IMR-90 (cell line): ENCODE measurements at regions not wholly inside any gene's neighbourhood (a gene's known extent, or its start where the extent isn't known, plus 50 kb on each side); places are given as distances from the start of the nearest gene placed in this dataset.

Source experiments
- ATAC-seq: fragments of 200-7000 bp; cut with Tn5 transposase; 2 replicates; pipeline ENCODE4 v1.9.1; 2020; ENCODE audit warnings: low read depth, mild to moderate bottlenecking, moderate library complexity
- BruUV-seq: library from RNA; stranded (reverse); fragments of 400-500 nt; replicated peaks from 2 replicates; lab custom pipeline; 2021; lab: Mats Ljungman, UMichigan
- CTCF ChIA-PET: fragments of 300-600 bp; formaldehyde crosslinking; extraction: SDS; loops from one replicate; lab custom pipeline; 2021; ENCODE audit warnings: antibody characterized with exemption; lab: Yijun Ruan, JAX
- POLR2A ChIA-PET: fragments of 300-600 bp; sonication (Branson Sonifier 250); formaldehyde crosslinking; loops from one replicate; lab custom pipeline; 2022; ENCODE audit warnings: antibody characterized with exemption; ENCODE audit not compliant: unreplicated experiment; lab: Charles Lee
- DNase-seq: peaks from one replicate; pipeline ENCODE4 v3.0.0; 2013
- H2AFZ ChIP-seq: replicated peaks from 2 replicates; pipeline ENCODE3; 2013; ENCODE audit warnings: low read length, mild to moderate bottlenecking; ENCODE audit not compliant: poor library complexity
- H2AK5ac ChIP-seq: 2 replicates; pipeline ENCODE4 v1.6.1; 2013; ENCODE audit warnings: low read depth, low read length, inconsistent platforms
- H2AK9ac ChIP-seq: replicated peaks from 2 replicates; pipeline ENCODE3; 2013; ENCODE audit warnings: mild to moderate bottlenecking, low read depth, low read length, moderate library complexity; ENCODE audit not compliant: poor library complexity
- H2BK120ac ChIP-seq: 2 replicates; pipeline ENCODE4 v1.6.1; 2013; ENCODE audit warnings: low read depth, low read length, inconsistent platforms
- H2BK15ac ChIP-seq: 3 replicates; pipeline ENCODE4 v1.6.1; 2013; ENCODE audit warnings: low read depth, low read length, inconsistent platforms
- H2BK20ac ChIP-seq: 2 replicates; pipeline ENCODE4 v1.6.1; 2013; ENCODE audit warnings: low read depth, mild to moderate bottlenecking, inconsistent platforms, low read length, moderate library complexity
- H2BK5ac ChIP-seq: 2 replicates; pipeline ENCODE4 v1.6.1; 2013; ENCODE audit warnings: mild to moderate bottlenecking, low read depth, low read length, inconsistent platforms; ENCODE audit not compliant: poor library complexity, severe bottlenecking
- H3K14ac ChIP-seq: replicated peaks from 2 replicates; pipeline ENCODE4 v1.6.1; 2013; ENCODE audit warnings: low read depth, low read length, inconsistent platforms
- H3K18ac ChIP-seq: 2 replicates; pipeline ENCODE4 v1.6.1; 2013; ENCODE audit warnings: low read depth, low read length, control low read depth
- H3K23ac ChIP-seq: 2 replicates; pipeline ENCODE4 v1.6.1; 2013; ENCODE audit warnings: low read depth, low read length, inconsistent platforms
- H3K27ac ChIP-seq: 2 replicates; pipeline ENCODE4 v1.5.1; 2013; ENCODE audit warnings: mild to moderate bottlenecking, control low read depth, low read length; ENCODE audit not compliant: insufficient read depth
- H3K27me3 ChIP-seq: 2 replicates; pipeline ENCODE4 v1.6.1; 2013; ENCODE audit warnings: low read length; ENCODE audit not compliant: control insufficient read depth, insufficient read depth
- H3K36me3 ChIP-seq: 2 replicates; pipeline ENCODE4 v1.6.1; 2013; ENCODE audit warnings: low read length, mixed read lengths; ENCODE audit not compliant: control insufficient read depth, insufficient read depth
- H3K4ac ChIP-seq: 2 replicates; pipeline ENCODE4 v1.6.1; 2013; ENCODE audit warnings: low read depth, low read length, inconsistent platforms
- H3K4me1 ChIP-seq: 2 replicates; pipeline ENCODE4 v1.6.1; 2013; ENCODE audit warnings: low read length, mixed read lengths; ENCODE audit not compliant: control insufficient read depth, insufficient read depth
- H3K4me2 ChIP-seq: 2 replicates; pipeline ENCODE4 v1.6.1; 2013; ENCODE audit warnings: low read depth, mild to moderate bottlenecking, control low read depth, low read length, moderate library complexity
- H3K4me3 ChIP-seq: 2 replicates; pipeline ENCODE4 v1.5.1; 2013; ENCODE audit warnings: low read depth, mild to moderate bottlenecking, control low read depth, low read length, moderate library complexity; ENCODE audit not compliant: insufficient read depth
- H3K56ac ChIP-seq: 2 replicates; pipeline ENCODE4 v1.6.1; 2013; ENCODE audit warnings: low read length, inconsistent platforms; ENCODE audit not compliant: insufficient read depth; ENCODE audit errors: extremely low read depth
- H3K79me1 ChIP-seq, 2 experiments: 2 replicates each; pipeline ENCODE4 v1.6.1; 2013; ENCODE audit warnings: low read length in 2 of 2, inconsistent platforms in 1 of 2, low read depth in 1 of 2
- H3K9ac ChIP-seq: 2 replicates; pipeline ENCODE4 v1.6.1; 2013; ENCODE audit warnings: low read depth, low read length, control low read depth
- H3K9me1 ChIP-seq: 2 replicates; pipeline ENCODE4 v1.6.1; 2013; ENCODE audit warnings: low read length, inconsistent platforms; ENCODE audit not compliant: insufficient read depth
- H3K9me3 ChIP-seq: 2 replicates; pipeline ENCODE4 v1.6.1; 2013; ENCODE audit warnings: low read length; ENCODE audit not compliant: control insufficient read depth, insufficient read depth
- H4K20me1 ChIP-seq: 2 replicates; pipeline ENCODE4 v1.6.1; 2013; ENCODE audit warnings: low read length, inconsistent platforms; ENCODE audit not compliant: insufficient read depth
- H4K5ac ChIP-seq: 2 replicates; pipeline ENCODE4 v1.6.1; 2013; ENCODE audit warnings: mild to moderate bottlenecking, low read depth, low read length, control low read depth
- H4K8ac ChIP-seq, 2 experiments: 2 replicates each; pipeline ENCODE4 v1.6.1; 2013; ENCODE audit warnings: low read depth in 2 of 2, low read length in 2 of 2, control low read depth in 1 of 2, inconsistent platforms in 1 of 2
- H4K91ac ChIP-seq: 2 replicates; pipeline ENCODE4 v1.6.1; 2013; ENCODE audit warnings: low read depth, low read length, inconsistent platforms; ENCODE audit not compliant: insufficient read depth
- CTCF ChIP-seq: conservative IDR thresholded peaks from 2 replicates; pipeline ENCODE4 v1.5.1; 2012; ENCODE audit warnings: mild to moderate bottlenecking, low read depth, low read length, improper control_type of control experiment
- MAFK ChIP-seq: IDR thresholded peaks from 2 replicates; pipeline ENCODE4 v1.6.1; 2012; ENCODE audit warnings: low read depth, low read length, improper control_type of control experiment
- MAZ ChIP-seq: IDR thresholded peaks from 2 replicates; pipeline ENCODE4 v1.6.1; 2012; ENCODE audit warnings: low read depth, mild to moderate bottlenecking, low read length, improper control_type of control experiment, moderate library complexity, borderline replicate concordance
- NFE2L2 ChIP-seq: fragments of 150-350 bp; IDR thresholded peaks from 2 replicates; pipeline ENCODE4 v1.6.1; 2016; ENCODE audit warnings: low read depth, mild to moderate bottlenecking, low read length
- RAD21 ChIP-seq: IDR thresholded peaks from 2 replicates; pipeline ENCODE4 v1.6.1; 2012; ENCODE audit warnings: low read length, improper control_type of control experiment
- SMC3 ChIP-seq: fragments of 150-350 bp; IDR thresholded peaks from 2 replicates; pipeline ENCODE4 v1.6.1; 2016; ENCODE audit warnings: low read depth, mild to moderate bottlenecking, antibody characterized with exemption, low read length, moderate library complexity
- WGBS, 2 experiments: methylation state at CpG; one replicate each; pipeline versions ENCODE4 v1.1.5 to v1.1.7; 2013; ENCODE audit warnings: missing lambda C conversion rate in 2 of 2; ENCODE audit not compliant: insufficient read length in 1 of 2; ENCODE audit errors: extremely low coverage in 2 of 2; 5-methylcytosine and 5-hydroxymethylcytosine counted together
- dilution Hi-C: fragments of 300-500 bp; cut with HindIII; formaldehyde crosslinking; loops from one replicate; pipeline ENCODE4 v1.14.3; 2018; ENCODE audit warnings: low sequenced_read_pairs; ENCODE audit not compliant: unreplicated experiment
- in situ Hi-C: fragments of 300-500 bp; cut with MboI; formaldehyde crosslinking; loops from 3 replicates; pipeline ENCODE4 v1.14.3; 2019; ENCODE audit warnings: low sequenced_read_pairs, inconsistent platforms, mixed read lengths
- intact Hi-C: fragments of 100-400 bp; cut with micrococcal nuclease; formaldehyde crosslinking; loops from 2 replicates; pipeline ENCODE4 v1.10.0; 2022

- ChIA-PET POLR2A (no interaction called here), CTCF (interaction anchor here (0.6 kb wide), 1 partner anchor 39 kb away, joined by 3 read pairs; no protein-coding TSS in a partner anchor)
- Histone ChIP-seq H2BK5ac (no peak overlapping the region), H2BK15ac (no peak overlapping the region), H4K20me1 (no peaks in the 10 kb centered on the region), H3K14ac (no peak overlapping the region), H2AFZ (no peak overlapping the region), H3K18ac (no peak overlapping the region), H2AK5ac (no peak overlapping the region), H3K9ac (no peak overlapping the region), H2BK120ac (no peak overlapping the region), H3K79me1 (no peaks in the 10 kb centered on the region), H3K27ac (no peak overlapping the region), H3K9me3 (no peaks in the 10 kb centered on the region), H3K4me1 (no peaks in the 10 kb centered on the region), H4K5ac (no peak overlapping the region), H3K4ac (no peak overlapping the region), H3K27me3 (no peaks in the 10 kb centered on the region), H3K4me2 (no peak overlapping the region), H4K8ac (no peak overlapping the region), H3K23ac (no peak overlapping the region), H3K36me3 (no peaks in the 10 kb centered on the region), H2BK20ac (no peak overlapping the region), H4K91ac (no peak overlapping the region), H2AK9ac (no peak overlapping the region), H3K4me3 (no peak overlapping the region), H3K9me1 (no peaks in the 10 kb centered on the region), H3K56ac (no peak overlapping the region)
- in situ Hi-C loops = no loop called here
- peak; percentile 1 for DNase-seq
- BruUV-seq = no TSS peak
- intact Hi-C loops = loop anchor here (1.0 kb wide), 1 partner anchor 299 kb away; no protein-coding TSS in a partner anchor
- no peak for ATAC-seq
- WGBS, 2 experiments = no CpG with 5 or more reads among the region's 4 CpGs
- peak; percentile 29 for TF ChIP-seq RAD21
- peak; percentile 33 for TF ChIP-seq CTCF
- TF ChIP-seq MAFK = no peak
- TF ChIP-seq MAZ = no peak
- no peak for TF ChIP-seq NFE2L2
- TF ChIP-seq SMC3 = peak; percentile 28; the same call in 1 of the 2 replicates
- dilution Hi-C loops = no loop called here
These were observed 79.1 kb upstream of the LMO3 start for GRCh38 chr12:16685107-16685506.
